ENCODE measurements at regions not wholly inside any gene's neighbourhood (a gene's known extent, or its start where the extent isn't known, plus 50 kb on each side); places are given as distances from the start of the nearest gene placed in this dataset.
"Not testable (repeated sequence)": the region's sequence is repeated elsewhere in the genome, so short reads cannot be mapped to it uniquely, and the experiment has no call there.

GRCh38 chr4:42824278-42824977, 68.1 kb upstream of the GRXCR1 start:
- no peak for DNase-seq (ENCODE audit: extremely low read depth in 1 of 11, low read depth in 9 of 11, low spot score in 4 of 11)

DNA sequence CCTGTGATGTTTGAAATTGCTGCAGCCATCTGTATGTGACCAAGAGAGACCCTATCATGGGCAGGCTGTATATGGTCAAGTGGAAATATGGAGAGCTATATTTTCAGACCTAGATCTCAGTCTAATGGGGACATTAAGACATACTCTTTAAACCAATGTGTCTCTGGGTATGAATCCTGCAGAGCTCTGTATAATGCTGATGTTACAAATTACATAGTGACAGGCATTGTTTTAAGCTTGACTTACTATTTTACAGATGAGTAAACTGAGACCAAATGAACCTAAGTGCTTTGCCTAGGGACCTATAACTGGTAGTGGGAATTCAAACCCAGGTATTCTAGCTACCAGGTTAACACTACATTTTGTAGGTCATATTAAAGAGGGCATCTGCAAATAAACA, 71.3 kb upstream of the GRXCR1 start:
- no peak for DNase-seq (ENCODE audit: extremely low read depth in 1 of 11, low read depth in 9 of 11, low spot score in 4 of 11)

DNA sequence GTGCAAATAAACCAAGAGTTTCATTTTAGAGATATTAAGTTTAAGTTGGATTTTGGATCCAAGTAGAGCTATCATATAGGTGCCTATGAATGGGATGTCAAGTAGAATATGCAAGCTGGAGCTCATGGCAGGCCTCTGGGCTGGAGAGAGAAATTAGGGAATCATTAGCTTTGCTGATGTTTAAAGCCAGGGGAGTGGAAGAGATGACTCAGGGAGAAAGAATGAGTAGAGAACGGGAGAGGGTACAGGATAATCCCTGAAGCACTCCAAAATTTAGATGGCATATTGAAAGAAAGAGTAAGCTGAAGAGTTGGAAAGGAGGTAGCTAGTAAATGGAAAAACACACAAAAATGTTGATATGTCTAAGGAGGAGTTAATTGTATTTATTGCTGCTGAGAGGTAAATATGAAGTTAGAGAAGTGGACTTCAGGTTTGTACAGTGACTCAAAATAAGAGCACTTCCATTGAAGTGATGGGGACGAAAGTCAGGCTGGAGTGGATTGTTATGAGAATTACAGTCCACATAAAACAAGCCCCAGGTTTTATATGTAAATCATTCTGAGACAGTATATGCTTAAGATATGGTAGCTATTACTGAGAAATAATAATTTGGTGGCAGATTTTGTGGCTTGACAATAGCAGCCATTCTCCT, 72.5 kb upstream of the GRXCR1 start:
- DNase-seq (ENCODE audit: extremely low read depth in 1 of 11, low read depth in 9 of 11, low spot score in 4 of 11): no peak

DNA sequence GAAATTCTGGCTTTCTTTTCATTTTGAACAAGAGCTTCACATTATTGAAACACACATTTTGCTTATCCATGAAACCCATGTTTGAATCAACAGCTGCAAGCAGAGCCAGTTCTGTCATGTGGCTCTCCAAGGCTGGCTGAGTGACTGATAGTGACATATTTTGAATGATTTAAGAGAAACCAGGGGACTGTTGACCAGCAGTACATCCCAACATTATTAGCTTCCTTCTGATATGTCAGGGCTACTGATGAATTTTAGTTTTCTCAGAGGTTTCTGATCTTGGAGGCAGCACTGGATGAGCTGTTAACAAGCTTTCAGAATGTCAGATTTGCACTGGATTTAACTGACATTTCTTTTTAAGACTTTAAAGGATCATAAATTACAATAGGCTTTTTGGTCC, 74.6 kb upstream of the GRXCR1 start:
- no peak for DNase-seq (ENCODE audit: extremely low read depth in 1 of 11, low read depth in 9 of 11, low spot score in 4 of 11)

GRCh38 chr4:42816880-42817400, 75.6 kb upstream of the GRXCR1 start:
- no peak for DNase-seq (ENCODE audit: extremely low read depth in 1 of 11, low read depth in 9 of 11, low spot score in 4 of 11)

DNA sequence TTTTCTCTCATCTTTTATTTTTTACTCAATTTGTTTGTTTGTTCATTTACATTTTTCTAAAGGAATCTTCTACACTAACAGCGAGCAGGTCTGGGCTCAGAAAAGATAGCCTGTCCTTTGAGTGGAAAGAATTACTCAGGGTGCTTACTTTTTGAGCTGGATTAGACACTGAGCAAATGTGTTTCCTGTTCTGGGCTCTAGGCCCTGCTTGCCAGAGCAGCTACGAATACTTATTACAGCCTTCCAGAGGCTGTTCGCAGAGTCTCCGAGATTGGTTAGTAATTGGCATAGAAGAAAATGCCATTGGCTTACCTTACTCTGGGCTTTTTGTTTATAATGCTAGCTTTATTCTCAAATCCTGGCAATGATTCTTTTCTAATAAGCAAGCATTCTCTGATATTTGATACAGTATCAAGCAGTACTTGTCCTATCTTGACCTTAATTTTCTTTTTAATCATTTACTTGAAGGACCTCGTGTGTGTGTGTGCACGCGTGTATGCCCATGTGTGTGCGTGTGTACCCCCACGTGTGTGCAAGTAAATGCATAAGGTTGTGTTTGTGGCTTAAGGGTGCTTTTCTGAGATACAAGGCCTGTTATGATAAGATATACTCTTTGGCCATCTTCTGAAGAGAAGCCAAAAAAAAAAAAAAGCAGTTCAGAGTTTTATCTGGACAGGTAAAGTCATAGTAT, 76.2 kb upstream of the GRXCR1 start:
- DNase-seq (ENCODE audit: extremely low read depth in 1 of 11, low read depth in 9 of 11, low spot score in 4 of 11): no peak

DNA sequence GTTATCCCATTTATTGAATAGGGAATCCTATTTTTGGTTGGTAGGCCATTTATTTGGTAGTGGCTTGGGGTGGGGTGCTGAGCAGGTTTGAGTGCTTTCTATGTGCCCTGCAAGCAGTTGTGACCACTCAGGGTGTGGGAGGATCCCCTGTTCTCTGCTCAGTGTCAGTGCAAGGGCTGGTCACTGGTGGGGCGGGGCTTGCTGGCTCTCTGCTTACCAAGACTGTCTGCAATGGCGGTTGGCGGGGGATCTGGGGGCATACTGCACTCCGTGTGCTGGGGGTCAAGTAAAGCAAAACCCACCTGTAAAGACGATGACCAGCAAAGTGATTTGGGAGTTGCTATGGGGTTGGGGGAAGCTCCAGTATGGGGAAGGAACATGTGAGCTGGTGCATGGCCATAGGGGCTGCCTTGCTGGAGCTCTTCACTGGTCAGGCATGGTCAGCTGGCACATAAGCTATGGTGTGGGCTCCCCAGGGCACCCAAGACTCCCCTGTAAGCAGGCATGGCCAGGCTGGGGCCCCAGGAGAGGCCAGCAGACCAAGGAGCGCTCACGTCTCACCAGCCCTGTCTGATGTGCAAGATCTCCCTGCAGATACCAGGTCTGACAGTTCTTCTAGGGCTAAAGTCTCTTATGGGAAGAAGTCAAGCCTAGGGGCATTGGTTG, 83.0 kb upstream of the GRXCR1 start:
- no peak for DNase-seq (ENCODE audit: extremely low read depth in 1 of 11, low read depth in 9 of 11, low spot score in 4 of 11)

DNA sequence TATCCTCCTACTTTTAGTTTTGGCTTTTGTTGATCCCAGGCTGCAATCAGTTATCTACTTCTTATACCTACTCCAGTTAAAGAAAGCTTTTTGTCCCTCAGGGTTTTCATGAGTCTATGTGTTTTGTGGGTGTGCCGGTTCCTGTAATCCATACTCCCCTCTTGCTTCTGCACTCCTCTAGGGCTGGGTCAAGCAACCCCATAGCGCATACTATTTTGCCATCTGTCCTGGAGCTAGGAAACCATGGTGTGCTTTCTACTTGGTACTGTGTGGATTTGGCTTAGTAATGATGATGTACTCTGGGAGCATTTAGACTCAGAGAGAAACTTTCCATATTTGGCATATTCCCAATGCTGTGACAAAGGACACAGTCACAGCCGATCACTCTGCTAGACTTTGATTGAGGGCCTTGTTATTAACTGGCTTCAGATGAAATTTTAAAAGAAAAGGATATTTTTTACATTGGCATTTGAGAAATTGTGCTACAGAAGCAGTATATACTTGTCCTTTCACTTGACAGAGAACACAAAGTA, 86.1 kb upstream of the GRXCR1 start:
- DNase-seq (ENCODE audit: extremely low read depth in 1 of 11, low read depth in 9 of 11, low spot score in 4 of 11): no peak

DNA sequence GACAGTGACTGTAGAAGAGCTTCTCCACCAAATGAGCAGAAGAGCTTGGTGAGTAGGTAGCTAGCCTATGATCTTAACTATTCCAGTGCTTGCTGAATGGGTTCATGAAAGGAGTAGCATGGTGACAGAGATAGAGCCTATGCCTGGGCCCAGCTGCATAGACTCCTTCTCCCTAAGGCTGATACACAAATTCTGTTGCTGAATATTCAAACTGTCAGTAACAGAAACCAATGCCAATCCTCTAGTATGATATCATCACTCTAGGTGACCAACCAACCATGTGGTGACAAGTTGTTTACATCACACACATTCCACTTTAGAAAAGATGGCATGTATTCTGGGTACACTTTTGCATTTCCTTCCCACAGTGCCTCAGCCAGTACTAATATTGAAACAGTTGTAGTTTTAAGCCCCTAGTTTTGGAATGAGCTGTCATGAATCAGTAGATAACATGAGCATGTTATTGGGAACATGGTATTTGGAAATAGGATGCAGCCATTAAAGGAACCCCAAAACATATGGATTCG, 103.4 kb upstream of the GRXCR1 start:
- no peak for DNase-seq (ENCODE audit: extremely low read depth in 1 of 11, low read depth in 9 of 11, low spot score in 4 of 11)

DNA sequence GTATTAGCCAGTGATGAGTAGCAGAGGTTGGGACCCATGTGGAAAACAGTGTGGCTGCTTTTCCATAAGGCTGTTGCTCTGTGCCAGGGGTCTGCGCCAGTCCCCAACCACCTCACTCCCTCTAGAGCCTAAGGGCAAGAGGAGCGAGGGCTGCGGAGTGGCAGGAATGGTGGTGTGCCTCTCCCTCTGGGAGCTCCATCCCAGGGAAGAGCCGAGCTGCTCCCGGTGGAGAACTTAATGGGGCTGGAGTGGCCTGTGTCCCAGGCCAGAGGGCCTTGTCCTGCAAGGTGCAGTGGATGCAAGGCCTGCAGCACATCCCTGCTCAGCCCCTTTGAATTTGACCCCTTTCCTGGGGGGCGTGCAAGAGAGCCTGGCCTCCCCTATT, 105.4 kb upstream of the GRXCR1 start:
- no peak for DNase-seq (ENCODE audit: extremely low read depth in 1 of 11, low read depth in 9 of 11, low spot score in 4 of 11)

- DNase-seq (ENCODE audit: extremely low read depth in 1 of 11, low read depth in 9 of 11, low spot score in 4 of 11): no peak
These were observed 106.0 kb upstream of the GRXCR1 start for GRCh38 chr4:42786350-42787078.

DNA sequence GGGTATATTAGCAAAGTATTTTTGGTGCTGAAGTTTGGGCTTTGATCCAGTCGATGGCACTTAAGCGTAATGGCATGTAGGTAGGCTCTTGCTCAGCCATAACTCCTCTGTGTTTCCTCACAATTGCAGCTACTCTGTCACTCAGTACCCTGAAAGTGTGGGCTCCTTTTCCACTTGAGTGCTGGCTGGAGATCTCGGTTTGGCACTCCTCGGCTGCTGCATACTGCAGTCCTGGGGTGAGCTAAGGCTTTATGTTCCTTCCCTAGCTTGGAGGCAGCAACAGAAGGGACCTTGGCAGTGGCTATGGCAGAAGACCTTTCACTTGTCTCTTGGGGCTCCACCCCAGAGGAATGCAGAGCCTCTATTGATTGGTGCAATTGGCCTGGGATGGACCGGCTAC, 106.7 kb upstream of the GRXCR1 start:
- DNase-seq (ENCODE audit: extremely low read depth in 1 of 11, low read depth in 9 of 11, low spot score in 4 of 11): no peak

- no peak for DNase-seq (ENCODE audit: extremely low read depth in 1 of 11, low read depth in 9 of 11, low spot score in 4 of 11)
These were observed 111.2 kb upstream of the GRXCR1 start for GRCh38 chr4:42781315-42781714.

GRCh38 chr4:42778349-42778748, 114.2 kb upstream of the GRXCR1 start:
- no peak for DNase-seq (ENCODE audit: extremely low read depth in 1 of 11, low read depth in 9 of 11, low spot score in 4 of 11)

DNA sequence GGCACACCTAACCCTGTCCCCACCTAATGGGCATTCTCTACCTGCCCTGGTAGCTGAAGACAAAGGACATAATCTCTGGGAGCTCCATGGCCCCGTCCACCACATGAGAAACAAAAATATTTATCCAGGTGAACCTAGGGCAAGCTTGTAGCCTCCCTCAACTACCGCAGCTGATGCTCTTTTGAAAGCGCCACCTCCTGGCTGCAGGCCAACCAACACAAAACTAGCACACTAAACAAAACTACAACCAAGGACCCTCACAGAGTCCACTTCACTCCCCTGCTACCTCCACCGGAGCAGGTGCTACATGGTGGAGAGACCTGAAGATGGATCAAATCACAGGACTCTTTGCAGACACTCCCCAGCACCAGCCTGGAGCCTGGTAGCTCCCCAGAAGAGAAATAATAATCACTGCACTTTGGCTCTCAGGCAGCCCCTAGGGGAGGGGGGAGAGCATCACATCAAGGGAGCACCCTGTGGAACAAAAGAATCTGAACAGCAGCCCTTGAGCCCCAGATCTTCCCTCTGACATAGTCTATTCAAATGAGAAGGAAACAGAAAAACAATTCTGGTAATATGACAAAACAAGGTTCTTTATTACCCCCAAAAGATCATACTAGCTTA, 111.3 kb upstream of the ATP8A1 start:
- no peak for DNase-seq (ENCODE audit: extremely low read depth in 1 of 11, low read depth in 9 of 11, low spot score in 4 of 11)

GRCh38 chr4:42767669-42768068, 110.8 kb upstream of the ATP8A1 start:
- no peak for DNase-seq (ENCODE audit: extremely low read depth in 1 of 11, low read depth in 9 of 11, low spot score in 4 of 11)

DNA sequence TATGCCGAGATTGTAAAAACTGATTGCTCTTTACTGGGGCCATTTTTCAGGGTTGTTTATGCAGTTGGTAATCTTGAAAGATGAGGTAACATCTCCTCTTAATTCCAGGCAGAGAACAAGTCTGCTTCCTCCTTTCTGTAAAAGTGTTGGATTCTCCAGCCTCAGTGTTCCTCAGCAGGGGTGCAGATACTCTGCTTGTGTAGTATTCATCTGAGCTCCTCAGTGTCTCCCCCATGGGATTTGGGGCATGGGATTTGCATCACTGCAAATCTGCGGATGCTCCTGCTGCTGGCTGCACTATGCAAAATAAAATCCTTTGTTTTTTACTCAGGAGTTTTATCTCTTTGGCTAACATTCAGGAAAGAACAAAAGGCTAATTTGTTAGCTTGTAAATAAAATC, 104.9 kb upstream of the ATP8A1 start:
- no peak for DNase-seq (ENCODE audit: extremely low read depth in 1 of 11, low read depth in 9 of 11, low spot score in 4 of 11)

- DNase-seq (ENCODE audit: extremely low read depth in 1 of 11, low read depth in 9 of 11, low spot score in 4 of 11): not testable (repeated sequence)
These were observed 98.1 kb upstream of the ATP8A1 start for GRCh38 chr4:42754965-42755364.
